ENCODE measurements at regions not wholly inside any gene's neighbourhood (a gene's known extent, or its start where the extent isn't known, plus 50 kb on each side); places are given as distances from the start of the nearest gene placed in this dataset.
"Not testable (repeated sequence)": the region's sequence is repeated elsewhere in the genome, so short reads cannot be mapped to it uniquely, and the experiment has no call there.

- no peak for TF ChIP-seq CTCF (IDR thresholded peaks at IDR 0.05; ENCODE audit: borderline replicate concordance, control extremely low read depth, extremely low read depth, insufficient read depth, missing control alignments)
- no peak for DNase-seq (ENCODE audit: low spot score)
- in situ Hi-C loops (cut with MboI; ENCODE audit: low sequenced_read_pairs, unreplicated experiment): no loop called here
Observed at GRCh38 chr16:6704306-6704930, 628.2 kb upstream of the RBFOX1 start.

- in situ Hi-C loops (cut with MboI; ENCODE audit: low sequenced_read_pairs, unreplicated experiment): no loop called here
- no peak for DNase-seq (ENCODE audit: low spot score)
- no peak for TF ChIP-seq CTCF (IDR thresholded peaks at IDR 0.05; ENCODE audit: borderline replicate concordance, control extremely low read depth, extremely low read depth, insufficient read depth, missing control alignments)
Observed at GRCh38 chr16:6701096-6701495, 631.5 kb upstream of the RBFOX1 start.

GRCh38 chr16:6698548-6698947 is 634.1 kb upstream of the RBFOX1 start:
- DNase-seq (ENCODE audit: low spot score): no peak
- in situ Hi-C loops (cut with MboI; ENCODE audit: low sequenced_read_pairs, unreplicated experiment): no loop called here
- TF ChIP-seq CTCF (IDR thresholded peaks at IDR 0.05; ENCODE audit: borderline replicate concordance, control extremely low read depth, extremely low read depth, insufficient read depth, missing control alignments): no peak

GRCh38 chr16:6695666-6696065 is 637.0 kb upstream of the RBFOX1 start:
- no peak for DNase-seq (ENCODE audit: low spot score)
- in situ Hi-C loops (cut with MboI; ENCODE audit: low sequenced_read_pairs, unreplicated experiment): no loop called here
- no peak for TF ChIP-seq CTCF (IDR thresholded peaks at IDR 0.05; ENCODE audit: borderline replicate concordance, control extremely low read depth, extremely low read depth, insufficient read depth, missing control alignments)

- DNase-seq (ENCODE audit: low spot score): no peak
- TF ChIP-seq CTCF (IDR thresholded peaks at IDR 0.05; ENCODE audit: borderline replicate concordance, control extremely low read depth, extremely low read depth, insufficient read depth, missing control alignments): no peak
- in situ Hi-C loops (cut with MboI; ENCODE audit: low sequenced_read_pairs, unreplicated experiment): no loop called here
Observed at GRCh38 chr16:6694636-6695035, 638.0 kb upstream of the RBFOX1 start.

GRCh38 chr16:6693418-6693817 is 639.2 kb upstream of the RBFOX1 start:
- in situ Hi-C loops (cut with MboI; ENCODE audit: low sequenced_read_pairs, unreplicated experiment); DNase-seq (ENCODE audit: low spot score): not testable (repeated sequence)

GRCh38 chr16:6692874-6693273 is 639.8 kb upstream of the RBFOX1 start:
- no peak for DNase-seq (ENCODE audit: low spot score)
- TF ChIP-seq CTCF (IDR thresholded peaks at IDR 0.05; ENCODE audit: borderline replicate concordance, control extremely low read depth, extremely low read depth, insufficient read depth, missing control alignments): no peak
- in situ Hi-C loops (cut with MboI; ENCODE audit: low sequenced_read_pairs, unreplicated experiment): no loop called here

All from GM13976 (cell line).